ENCODE measurements at regions not wholly inside any gene's neighbourhood (a gene's known extent, or its start where the extent isn't known, plus 50 kb on each side); places are given as distances from the start of the nearest gene placed in this dataset.

DNA sequence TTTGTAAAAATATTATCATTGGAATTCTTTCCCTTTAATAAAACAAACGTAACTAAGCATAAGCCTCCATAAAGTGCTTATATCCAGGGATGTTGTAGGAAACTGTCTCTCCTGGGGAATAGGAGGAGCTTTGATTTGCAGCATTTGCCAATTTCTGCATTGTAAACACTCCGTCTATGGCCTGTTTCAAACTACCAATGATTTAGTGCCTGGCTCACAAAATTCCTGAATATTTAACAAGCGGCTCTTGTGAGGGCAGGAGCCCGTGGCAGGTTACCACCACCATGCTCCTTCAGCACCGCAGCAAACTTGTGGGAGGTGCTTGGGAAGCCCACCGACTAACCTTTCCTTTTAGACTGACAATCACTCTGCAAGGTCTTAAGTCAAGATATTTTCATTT lies 520.3 kb downstream of the SOX11 start:
- TF ChIP-seq POLR2A (IDR thresholded peaks at IDR 0.05), result no peak
- TF ChIP-seq, protein P1, sequence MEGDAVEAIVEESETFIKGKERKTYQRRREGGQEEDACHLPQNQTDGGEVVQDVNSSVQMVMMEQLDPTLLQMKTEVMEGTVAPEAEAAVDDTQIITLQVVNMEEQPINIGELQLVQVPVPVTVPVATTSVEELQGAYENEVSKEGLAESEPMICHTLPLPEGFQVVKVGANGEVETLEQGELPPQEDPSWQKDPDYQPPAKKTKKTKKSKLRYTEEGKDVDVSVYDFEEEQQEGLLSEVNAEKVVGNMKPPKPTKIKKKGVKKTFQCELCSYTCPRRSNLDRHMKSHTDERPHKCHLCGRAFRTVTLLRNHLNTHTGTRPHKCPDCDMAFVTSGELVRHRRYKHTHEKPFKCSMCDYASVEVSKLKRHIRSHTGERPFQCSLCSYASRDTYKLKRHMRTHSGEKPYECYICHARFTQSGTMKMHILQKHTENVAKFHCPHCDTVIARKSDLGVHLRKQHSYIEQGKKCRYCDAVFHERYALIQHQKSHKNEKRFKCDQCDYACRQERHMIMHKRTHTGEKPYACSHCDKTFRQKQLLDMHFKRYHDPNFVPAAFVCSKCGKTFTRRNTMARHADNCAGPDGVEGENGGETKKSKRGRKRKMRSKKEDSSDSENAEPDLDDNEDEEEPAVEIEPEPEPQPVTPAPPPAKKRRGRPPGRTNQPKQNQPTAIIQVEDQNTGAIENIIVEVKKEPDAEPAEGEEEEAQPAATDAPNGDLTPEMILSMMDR (IDR thresholded peaks at IDR 0.05), result no peak

Measured in esophagus squamous epithelium (tissue), 4 donors.